GM23338 (cell line): ENCODE measurements at regions not wholly inside any gene's neighbourhood (a gene's known extent, or its start where the extent isn't known, plus 50 kb on each side); places are given as distances from the start of the nearest gene placed in this dataset.

Experiments
- ATAC-seq: fragments of 200-7000 bp; cut with Tn5 transposase; 3 replicates; pipeline ENCODE4 v1.9.1; 2020
- DNase-seq: peaks from one replicate; pipeline ENCODE4 v3.0.0-alpha.2; 2015; ENCODE audit warnings: low spot score
- H2AFZ ChIP-seq: fragments of 200-600 bp; sonication (generic); 2 replicates; pipeline ENCODE4 v1.8.0; 2016; ENCODE audit warnings: antibody characterized with exemption, mild to moderate bottlenecking, moderate library complexity
- H3F3A ChIP-seq: fragments of 200-600 bp; sonication (generic); replicated peaks from 2 replicates; pipeline ENCODE4 v1.8.0; 2017; ENCODE audit warnings: antibody characterized with exemption, mixed run types, low read depth
- H3K27ac ChIP-seq: fragments of 200-600 bp; sonication (generic); 2 replicates; pipeline ENCODE4 v1.6.1; 2016; ENCODE audit warnings: low read depth
- H3K27me3 ChIP-seq: fragments of 200-600 bp; sonication (generic); 2 replicates; pipeline ENCODE4 v1.8.0; 2016; ENCODE audit warnings: mild to moderate bottlenecking, mixed run types, moderate library complexity; ENCODE audit not compliant: insufficient read depth
- H3K36me3 ChIP-seq: fragments of 200-600 bp; sonication (generic); 2 replicates; pipeline ENCODE4 v1.8.0; 2016; ENCODE audit warnings: mild to moderate bottlenecking; ENCODE audit not compliant: insufficient read depth
- H3K4me1 ChIP-seq: fragments of 200-600 bp; sonication (generic); 2 replicates; pipeline ENCODE4 v1.8.0; 2016; ENCODE audit warnings: mild to moderate bottlenecking, moderate library complexity; ENCODE audit not compliant: insufficient read depth
- H3K4me2 ChIP-seq: fragments of 200-600 bp; sonication (generic); 2 replicates; pipeline ENCODE4 v1.7.1; 2017; ENCODE audit warnings: mixed run types
- H3K4me3 ChIP-seq: fragments of 200-600 bp; sonication (generic); 2 replicates; pipeline ENCODE4 v1.6.1; 2016; ENCODE audit warnings: mixed run types
- H3K79me2 ChIP-seq: fragments of 200-600 bp; sonication (generic); replicated peaks from 2 replicates; pipeline ENCODE4 v1.8.0; 2017; ENCODE audit warnings: mild to moderate bottlenecking; ENCODE audit not compliant: insufficient read depth
- H3K9me2 ChIP-seq: fragments of 200-600 bp; sonication (generic); 2 replicates; pipeline ENCODE4 v1.8.0; 2017; ENCODE audit not compliant: insufficient read depth
- H4K20me1 ChIP-seq: fragments of 200-600 bp; sonication (generic); replicated peaks from 2 replicates; pipeline ENCODE4 v1.8.0; 2017; ENCODE audit warnings: mild to moderate bottlenecking; ENCODE audit not compliant: insufficient read depth
- H3K27ac Mint-ChIP-seq: 2 replicates; pipeline ENCODE4 v1.8.0; 2020; ENCODE audit warnings: inconsistent platforms, mild to moderate bottlenecking, moderate library complexity, mixed read lengths
- H3K27me3 Mint-ChIP-seq: 3 replicates; pipeline ENCODE4 v1.8.0; 2022; ENCODE audit warnings: low read depth, mild to moderate bottlenecking, moderate library complexity, mixed read lengths, inconsistent platforms; ENCODE audit not compliant: insufficient read depth, poor library complexity
- H3K36me3 Mint-ChIP-seq: 3 replicates; pipeline ENCODE4 v1.8.0; 2021; ENCODE audit warnings: low read depth, mild to moderate bottlenecking, inconsistent platforms, moderate library complexity, mixed read lengths
- H3K4me1 Mint-ChIP-seq: 3 replicates; pipeline ENCODE4 v1.8.0; 2020; ENCODE audit warnings: mild to moderate bottlenecking, inconsistent platforms, mixed read lengths
- H3K4me3 Mint-ChIP-seq: 3 replicates; pipeline ENCODE4 v1.8.0; 2021; ENCODE audit warnings: moderate library complexity, mild to moderate bottlenecking, inconsistent platforms, mixed read lengths
- H3K9me3 Mint-ChIP-seq: 3 replicates; pipeline ENCODE4 v1.8.0; 2020; ENCODE audit warnings: moderate library complexity, mild to moderate bottlenecking, inconsistent platforms, mixed read lengths
- CREB1 ChIP-seq: fragments of 250-450 bp; sonication (Bioruptor Pico); IDR thresholded peaks from 2 replicates; pipeline ENCODE4 v1.5.0; 2020; ENCODE audit warnings: low read depth, mild to moderate bottlenecking, moderate library complexity
- CTCF ChIP-seq, 2 experiments: fragments of 200-600 bp in 1 of 2; sonication (generic) in 1 of 2; conservative IDR thresholded peaks; 2 replicates each; pipeline versions ENCODE4 v1.5.1 to v1.6.1; 2016 to 2017; ENCODE audit warnings: antibody characterized with exemption in 2 of 2, low read depth in 2 of 2, mild to moderate bottlenecking in 2 of 2, moderate library complexity in 1 of 2
- ETS1 ChIP-seq: IDR thresholded peaks from 2 replicates; pipeline ENCODE4 v1.6.1; 2016; ENCODE audit warnings: antibody characterized with exemption
- EZH2 ChIP-seq: fragments of 200-600 bp; sonication (generic); IDR thresholded peaks from one replicate; pipeline ENCODE4 v1.8.0; 2017; ENCODE audit warnings: antibody characterized with exemption, mild to moderate bottlenecking, low read depth; ENCODE audit not compliant: unreplicated experiment
- JUNB ChIP-seq: IDR thresholded peaks from one replicate; pipeline ENCODE4 v1.6.1; 2016; ENCODE audit warnings: antibody characterized with exemption; ENCODE audit not compliant: unreplicated experiment
- NANOG ChIP-seq: IDR thresholded peaks from 2 replicates; pipeline ENCODE4 v1.6.1; 2016; ENCODE audit warnings: antibody characterized with exemption, borderline replicate concordance
- POLR2AphosphoS5 ChIP-seq: IDR thresholded peaks from 2 replicates; pipeline ENCODE4 v1.6.1; 2016; ENCODE audit warnings: antibody characterized with exemption, low read depth
- REST ChIP-seq: IDR thresholded peaks from one replicate; pipeline ENCODE4 v1.6.1; 2018; ENCODE audit warnings: antibody characterized with exemption; ENCODE audit not compliant: unreplicated experiment
- STAT1 ChIP-seq: IDR thresholded peaks from one replicate; pipeline ENCODE4 v1.6.1; 2016; ENCODE audit warnings: antibody characterized with exemption; ENCODE audit not compliant: unreplicated experiment
- ZNF114 ChIP-seq: fragments of 250-450 bp; sonication (Bioruptor Pico); IDR thresholded peaks from 2 replicates; pipeline ENCODE4 v1.5.0; 2020; ENCODE audit warnings: mild to moderate bottlenecking, moderate library complexity
- ZNF331 ChIP-seq: fragments of 250-450 bp; sonication (Bioruptor Pico); IDR thresholded peaks from 2 replicates; pipeline ENCODE4 v1.5.0; 2020; ENCODE audit warnings: low read depth, mild to moderate bottlenecking, moderate library complexity
- ZNF462 ChIP-seq: fragments of 250-450 bp; sonication (Bioruptor Pico); IDR thresholded peaks from 2 replicates; pipeline ENCODE4 v1.5.0; 2020; ENCODE audit warnings: mild to moderate bottlenecking, moderate library complexity

GRCh38 chr3:18657858-18658820, 233.0 kb upstream of the SATB1 start:
- Histone ChIP-seq H3K27me3 (no peaks in the 10 kb centered on the region), H4K20me1 (no peaks in the 10 kb centered on the region), H3K4me1 (no peaks in the 10 kb centered on the region), H3K79me2 (no peaks in the 10 kb centered on the region), H3K9me2 (no peaks in the 10 kb centered on the region), H3K27ac (no peak overlapping the region), H2AFZ (peak overlapping the region; percentile 66; the same call in 1 of the 2 replicates), H3K4me2 (no peak overlapping the region), H3F3A (no peaks in the 10 kb centered on the region), H3K4me3 (no peak overlapping the region), H3K36me3 (no peaks in the 10 kb centered on the region)
- TF ChIP-seq REST = no peak
- TF ChIP-seq NANOG = no peak
- TF ChIP-seq CTCF (conservative IDR thresholded peaks at IDR 0.05; ENCODE audit: low read depth in 2 of 2) = no peak
- no peak for TF ChIP-seq ETS1
- TF ChIP-seq POLR2AphosphoS5 = no peak
- TF ChIP-seq CREB1 (CRISPR knock-in tag) = no peak
- no peak for TF ChIP-seq ZNF114 (CRISPR knock-in tag)
- TF ChIP-seq EZH2 = no peak
- TF ChIP-seq ZNF331 (CRISPR knock-in tag) = no peak
- no peak for TF ChIP-seq JUNB
- no peak for TF ChIP-seq STAT1
- no peak for TF ChIP-seq ZNF462 (CRISPR knock-in tag)
- Mint-ChIP-seq H3K9me3 (peaks cover 3% of the 10 kb centered on the region; the same call in 1 of the 3 replicates), H3K4me1 (no peaks in the 10 kb centered on the region; the same call in 2 of the 3 replicates), H3K36me3 (no peaks in the 10 kb centered on the region), H3K27ac (no peak overlapping the region), H3K27me3 (peaks cover 2% of the 10 kb centered on the region), H3K4me3 (no peak overlapping the region)
- ATAC-seq (no peak; the same call in 2 of the 3 replicates), DNase-seq (no peak)
